ENCODE measurements at regions not wholly inside any gene's neighbourhood (a gene's known extent, or its start where the extent isn't known, plus 50 kb on each side); places are given as distances from the start of the nearest gene placed in this dataset.

- Histone ChIP-seq H3K4me3 (ENCODE audit: low read depth in 1 of 2, low read length in 2 of 2) (no peak overlapping the region), H3K36me3 (ENCODE audit: insufficient read depth, low read length) (no peaks in the 10 kb centered on the region), H3K27ac (ENCODE audit: low read length) (no peak overlapping the region), H4K20me1 (ENCODE audit: insufficient read depth, low read length) (no peaks in the 10 kb centered on the region), H3K4me2 (ENCODE audit: insufficient read depth, low read length) (no peak overlapping the region), H2AFZ (ENCODE audit: low read depth, low read length) (no peak overlapping the region), H3K27me3 (ENCODE audit: insufficient read depth, low read length, poor library complexity) (no peaks in the 10 kb centered on the region), H3K79me2 (ENCODE audit: insufficient read depth, low read length) (no peaks in the 10 kb centered on the region), H3K9ac (ENCODE audit: low read depth, low read length) (no peak overlapping the region), H3K4me1 (ENCODE audit: insufficient read depth, low read length) (no peaks in the 10 kb centered on the region), H3K9me3 (ENCODE audit: insufficient read depth, low read length, severe bottlenecking) (peaks cover 9% of the 10 kb centered on the region)
- ATAC-seq (ENCODE audit: insufficient read depth, low read depth) (no peak), DNase-seq (no peak)
- TF ChIP-seq CTCF (IDR thresholded peaks at IDR 0.05; ENCODE audit: borderline replicate concordance, extremely low read depth, low read length, poor library complexity, severe bottlenecking): no peak
- TF ChIP-seq EZH2 (IDR thresholded peaks at IDR 0.05; ENCODE audit: borderline replicate concordance, low read depth, low read length, severe bottlenecking): no peak
Measured at GRCh38 chr14:104247336-104248202, 109.2 kb downstream of the KIF26A start.

- Histone ChIP-seq H3K27me3 (ENCODE audit: insufficient read depth, low read length, poor library complexity) (no peaks in the 10 kb centered on the region), H3K4me2 (ENCODE audit: insufficient read depth, low read length) (no peak overlapping the region), H3K4me3 (ENCODE audit: low read depth in 1 of 2, low read length in 2 of 2) (no peak overlapping the region), H3K4me1 (ENCODE audit: insufficient read depth, low read length) (no peaks in the 10 kb centered on the region), H3K27ac (ENCODE audit: low read length) (no peak overlapping the region), H2AFZ (ENCODE audit: low read depth, low read length) (no peak overlapping the region), H3K79me2 (ENCODE audit: insufficient read depth, low read length) (no peaks in the 10 kb centered on the region), H4K20me1 (ENCODE audit: insufficient read depth, low read length) (no peaks in the 10 kb centered on the region), H3K9me3 (ENCODE audit: insufficient read depth, low read length, severe bottlenecking) (peaks cover 9% of the 10 kb centered on the region), H3K36me3 (ENCODE audit: insufficient read depth, low read length) (no peaks in the 10 kb centered on the region), H3K9ac (ENCODE audit: low read depth, low read length) (no peak overlapping the region)
- no peak for TF ChIP-seq EZH2 (IDR thresholded peaks at IDR 0.05; ENCODE audit: borderline replicate concordance, low read depth, low read length, severe bottlenecking)
- TF ChIP-seq CTCF (IDR thresholded peaks at IDR 0.05; ENCODE audit: borderline replicate concordance, extremely low read depth, low read length, poor library complexity, severe bottlenecking): no peak
- DNase-seq: no peak
- ATAC-seq (ENCODE audit: insufficient read depth, low read depth): no peak
Measured at GRCh38 chr14:104248203-104249055, 110.0 kb downstream of the KIF26A start.

GRCh38 chr14:104249089-104249488, 110.7 kb downstream of the KIF26A start:
- ATAC-seq (ENCODE audit: insufficient read depth, low read depth) (no peak), DNase-seq (no peak)
- Histone ChIP-seq H3K4me2 (ENCODE audit: insufficient read depth, low read length) (no peak overlapping the region), H3K27ac (ENCODE audit: low read length) (no peak overlapping the region), H3K4me1 (ENCODE audit: insufficient read depth, low read length) (no peaks in the 10 kb centered on the region), H2AFZ (ENCODE audit: low read depth, low read length) (no peak overlapping the region), H3K36me3 (ENCODE audit: insufficient read depth, low read length) (no peaks in the 10 kb centered on the region), H3K4me3 (ENCODE audit: low read depth in 1 of 2, low read length in 2 of 2) (no peak overlapping the region), H3K9me3 (ENCODE audit: insufficient read depth, low read length, severe bottlenecking) (peaks cover 9% of the 10 kb centered on the region), H3K9ac (ENCODE audit: low read depth, low read length) (no peak overlapping the region), H3K79me2 (ENCODE audit: insufficient read depth, low read length) (no peaks in the 10 kb centered on the region), H4K20me1 (ENCODE audit: insufficient read depth, low read length) (no peaks in the 10 kb centered on the region), H3K27me3 (ENCODE audit: insufficient read depth, low read length, poor library complexity) (no peaks in the 10 kb centered on the region)
- TF ChIP-seq CTCF (IDR thresholded peaks at IDR 0.05; ENCODE audit: borderline replicate concordance, extremely low read depth, low read length, poor library complexity, severe bottlenecking) (no peak), EZH2 (IDR thresholded peaks at IDR 0.05; ENCODE audit: borderline replicate concordance, low read depth, low read length, severe bottlenecking) (no peak)
